ENCODE measurements at regions not wholly inside any gene's neighbourhood (a gene's known extent, or its start where the extent isn't known, plus 50 kb on each side); places are given as distances from the start of the nearest gene placed in this dataset.

DNA sequence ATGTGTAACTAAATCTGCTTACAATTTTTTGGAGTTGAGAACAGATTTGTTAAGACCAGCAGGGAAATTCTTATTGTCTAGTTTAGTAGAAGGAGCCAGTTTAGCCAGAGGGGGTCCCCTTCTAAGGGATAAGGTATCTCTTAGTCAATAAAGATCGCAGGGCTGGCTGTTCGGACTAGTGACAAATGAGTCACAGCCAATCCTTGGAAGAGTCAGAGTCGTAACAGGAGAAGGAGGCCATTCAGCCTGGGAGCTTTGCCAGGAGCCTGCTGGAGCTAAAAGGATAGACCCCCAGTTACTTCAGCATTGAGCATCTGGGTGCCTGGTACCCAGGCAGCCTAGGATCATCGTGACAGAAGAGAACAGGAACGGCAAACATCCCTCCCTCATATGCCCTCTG is 191.6 kb upstream of the ARHGAP20 start:
- DNase-seq = no peak
- Mint-ChIP-seq H3K9me3 (no peaks in the 10 kb centered on the region), H3K27me3 (ENCODE audit: low read depth, poor library complexity) (no peaks in the 10 kb centered on the region), H3K4me1 (peaks cover 15% of the 10 kb centered on the region), H3K27ac (no peak overlapping the region), H3K4me3 (no peak overlapping the region), H3K36me3 (ENCODE audit: low read depth) (no peaks in the 10 kb centered on the region)
- TF ChIP-seq CTCF (IDR thresholded peaks at IDR 0.05) = no peak

- Mint-ChIP-seq H3K4me1 (peaks cover 12% of the 10 kb centered on the region), H3K9me3 (no peaks in the 10 kb centered on the region), H3K4me3 (no peak overlapping the region), H3K27me3 (ENCODE audit: low read depth, poor library complexity) (no peaks in the 10 kb centered on the region), H3K27ac (no peak overlapping the region), H3K36me3 (ENCODE audit: low read depth) (no peaks in the 10 kb centered on the region)
- no peak for DNase-seq
- no peak for TF ChIP-seq CTCF (IDR thresholded peaks at IDR 0.05)
These were observed 191.1 kb upstream of the ARHGAP20 start for GRCh38 chr11:110903378-110903777.

GRCh38 chr11:110901441-110901840 is 189.2 kb upstream of the ARHGAP20 start:
- TF ChIP-seq CTCF (IDR thresholded peaks at IDR 0.05) = no peak
- DNase-seq = no peak
- peaks cover 12% of the 10 kb centered on the region for H3K4me1 Mint-ChIP-seq

GRCh38 chr11:110900426-110900825 is 188.2 kb upstream of the ARHGAP20 start:
- H3K36me3 Mint-ChIP-seq (ENCODE audit: low read depth) = no peaks in the 10 kb centered on the region
- DNase-seq = no peak
- H3K4me1 Mint-ChIP-seq = peaks cover 12% of the 10 kb centered on the region
- no peak for TF ChIP-seq CTCF (IDR thresholded peaks at IDR 0.05)
- H3K4me3 Mint-ChIP-seq = no peak overlapping the region
- no peak overlapping the region for H3K27ac Mint-ChIP-seq
- H3K27me3 Mint-ChIP-seq (ENCODE audit: low read depth, poor library complexity) = no peaks in the 10 kb centered on the region
- peaks cover 3% of the 10 kb centered on the region for H3K9me3 Mint-ChIP-seq

More at GRCh38 chr11:110901441-110901840, 189.2 kb upstream of the ARHGAP20 start:
- H3K27ac Mint-ChIP-seq = no peak overlapping the region
- H3K27me3 Mint-ChIP-seq (ENCODE audit: low read depth, poor library complexity) = no peaks in the 10 kb centered on the region
- no peaks in the 10 kb centered on the region for H3K36me3 Mint-ChIP-seq (ENCODE audit: low read depth)
- no peaks in the 10 kb centered on the region for H3K9me3 Mint-ChIP-seq
- H3K4me3 Mint-ChIP-seq = no peak overlapping the region

- TF ChIP-seq CTCF (IDR thresholded peaks at IDR 0.05) = no peak
- Mint-ChIP-seq H3K27me3 (ENCODE audit: low read depth, poor library complexity) (no peaks in the 10 kb centered on the region), H3K36me3 (ENCODE audit: low read depth) (no peaks in the 10 kb centered on the region), H3K4me1 (no peaks in the 10 kb centered on the region), H3K4me3 (no peak overlapping the region), H3K9me3 (peaks cover 3% of the 10 kb centered on the region), H3K27ac (no peak overlapping the region)
- DNase-seq = no peak
These were observed 184.8 kb upstream of the ARHGAP20 start for GRCh38 chr11:110897035-110897434.

- Mint-ChIP-seq H3K4me1 (no peaks in the 10 kb centered on the region), H3K36me3 (ENCODE audit: low read depth) (no peaks in the 10 kb centered on the region), H3K27ac (no peak overlapping the region), H3K9me3 (peaks cover 3% of the 10 kb centered on the region), H3K4me3 (no peak overlapping the region), H3K27me3 (ENCODE audit: low read depth, poor library complexity) (no peaks in the 10 kb centered on the region)
- no peak for DNase-seq
- TF ChIP-seq CTCF (IDR thresholded peaks at IDR 0.05) = no peak
These were observed 184.1 kb upstream of the ARHGAP20 start for GRCh38 chr11:110896358-110896757.
